HG02798 (cell line): ENCODE measurements at regions not wholly inside any gene's neighbourhood (a gene's known extent, or its start where the extent isn't known, plus 50 kb on each side); places are given as distances from the start of the nearest gene placed in this dataset.
"Not testable (repeated sequence)": the region's sequence is repeated elsewhere in the genome, so short reads cannot be mapped to it uniquely, and the experiment has no call there.

Experiments used
- ATAC-seq: cut with Tn5 transposase; IDR thresholded peaks from one replicate; pipeline ENCODE4 v1.9.1; 2021; ENCODE audit warnings: mild to moderate bottlenecking; ENCODE audit not compliant: unreplicated experiment, poor library complexity

DNA sequence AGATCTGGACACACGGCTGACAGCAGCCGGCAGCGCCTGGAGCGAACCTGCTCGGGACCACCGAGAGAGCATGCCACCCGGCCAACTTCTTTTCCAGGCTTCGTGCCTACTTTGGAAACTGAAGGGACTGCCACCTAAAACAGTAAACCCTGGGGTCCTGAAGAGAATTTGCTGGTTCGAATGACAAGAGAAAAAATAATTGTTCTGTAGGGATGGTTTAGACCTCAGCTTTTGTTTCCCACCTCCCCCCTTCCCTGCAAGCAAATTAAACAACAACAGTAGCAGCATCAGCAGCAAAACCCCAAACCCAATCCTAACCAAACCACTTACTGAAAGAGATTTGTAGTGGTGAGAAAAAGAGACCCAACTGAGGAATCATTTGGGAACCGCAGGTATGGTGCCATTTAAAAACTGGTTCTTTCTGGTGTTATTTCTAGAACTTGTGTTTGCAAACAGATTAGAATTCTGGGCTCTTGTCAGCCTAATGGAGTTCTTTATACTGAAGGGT lies 105.6 kb downstream of the LEPR start:
- ATAC-seq = no peak

DNA sequence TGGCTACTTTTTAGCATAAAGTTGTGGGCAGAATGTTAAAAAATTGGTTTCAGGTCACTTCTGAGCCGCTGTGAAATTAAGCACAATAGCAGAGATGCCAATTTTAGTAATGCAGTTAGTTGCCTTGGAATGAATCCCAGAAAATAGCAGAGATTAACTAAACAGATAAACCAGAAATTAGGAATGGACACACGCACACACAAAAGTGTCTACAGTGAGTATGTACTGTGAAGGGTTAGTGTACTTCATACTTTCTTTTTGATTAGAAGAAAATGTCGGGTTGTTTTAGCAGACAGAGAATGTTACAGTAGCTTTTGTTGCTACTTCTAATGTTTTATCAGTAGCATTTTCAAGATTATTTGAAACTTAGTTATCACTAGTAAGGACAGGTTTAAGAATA lies 106.7 kb downstream of the LEPR start:
- no peak for ATAC-seq

DNA sequence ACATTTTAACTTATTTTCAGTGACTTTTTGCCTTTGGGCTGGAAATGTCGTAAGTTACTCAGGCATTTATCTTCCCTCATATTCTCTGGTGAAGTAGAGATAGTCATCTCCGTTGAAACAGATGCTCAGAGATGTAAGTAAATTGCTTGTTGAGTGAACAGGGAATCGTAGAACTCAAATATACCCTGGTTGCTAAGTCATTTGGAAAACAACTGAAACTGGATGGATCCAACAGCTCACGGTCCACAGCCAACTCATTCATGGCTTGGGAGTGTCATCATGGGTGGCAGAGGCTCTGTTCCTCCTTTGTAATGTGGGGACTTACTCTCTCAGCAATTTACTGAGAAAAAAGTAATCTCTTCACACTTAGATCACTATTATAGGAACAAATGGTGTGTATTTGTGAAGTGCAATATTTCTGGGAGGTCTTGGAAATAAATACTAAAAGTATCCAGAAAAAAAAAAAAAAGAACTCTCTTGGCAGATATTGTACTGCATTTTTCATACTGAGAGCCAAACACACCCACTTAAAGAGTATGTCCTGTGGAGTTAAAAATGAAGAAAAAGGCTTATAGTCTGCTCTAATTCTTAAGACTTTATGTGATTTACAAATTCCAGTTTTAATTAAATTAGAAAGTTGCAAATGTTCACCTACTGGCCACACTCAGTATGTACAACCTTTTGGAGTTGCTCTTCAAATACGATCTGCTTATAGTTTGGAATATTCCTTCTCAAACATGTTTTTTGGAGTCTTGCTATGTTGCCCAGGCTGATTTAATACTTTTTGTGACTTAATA lies 107.4 kb downstream of the LEPR start:
- ATAC-seq = no peak

DNA sequence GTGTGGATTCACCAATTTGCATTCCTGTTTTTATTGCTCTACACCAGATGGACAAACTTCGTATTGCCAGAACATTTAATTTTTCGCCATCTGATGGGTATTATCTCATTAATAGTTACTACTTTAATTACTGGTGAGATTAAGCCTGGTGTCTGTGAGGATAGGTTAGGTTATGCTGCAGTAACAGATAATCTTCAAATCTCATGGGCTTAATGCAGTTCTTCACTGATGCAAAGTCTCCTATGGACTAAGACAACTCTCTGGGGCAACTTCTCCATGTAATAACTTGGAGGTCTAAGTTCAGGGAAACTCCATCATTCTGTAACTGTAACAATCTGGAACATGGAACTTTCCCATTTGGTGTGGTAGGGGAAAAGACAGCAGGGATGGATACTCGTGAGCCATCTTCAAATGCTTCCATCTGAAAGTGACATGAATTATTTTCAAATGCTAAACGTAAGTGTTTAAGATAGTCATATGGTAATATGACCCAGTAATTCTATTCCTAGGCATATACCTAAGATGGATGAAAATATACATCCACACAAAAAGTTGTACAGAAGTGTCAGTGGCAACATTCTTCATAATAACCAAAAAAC lies 111.6 kb downstream of the LEPR start:
- no peak for ATAC-seq

GRCh38 chr1:65535981-65536380 lies 115.5 kb downstream of the LEPR start:
- no peak for ATAC-seq

GRCh38 chr1:65538086-65538485 lies 117.6 kb downstream of the LEPR start:
- ATAC-seq = no peak

DNA sequence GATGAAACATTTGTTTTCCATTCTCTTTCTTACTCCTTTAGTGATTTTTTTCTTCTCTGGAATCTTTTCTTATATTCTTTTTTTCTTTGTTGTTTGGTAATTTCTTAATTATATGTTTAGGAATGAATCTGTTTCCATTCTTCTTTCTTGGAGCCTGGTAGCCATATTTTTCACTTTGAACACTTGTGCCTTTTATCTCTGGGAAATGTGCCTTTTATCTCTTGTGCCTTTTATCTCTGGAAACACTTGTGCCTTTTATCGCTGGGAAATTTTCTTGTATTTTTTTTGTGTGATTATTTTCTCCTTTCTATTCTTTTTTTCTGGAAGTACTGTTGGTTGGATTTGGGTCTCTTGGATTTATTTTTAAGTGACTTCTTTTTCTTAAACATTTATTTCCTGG lies 118.2 kb downstream of the LEPR start:
- no peak for ATAC-seq

GRCh38 chr1:65539266-65540131 lies 119.0 kb downstream of the LEPR start:
- no peak for ATAC-seq

DNA sequence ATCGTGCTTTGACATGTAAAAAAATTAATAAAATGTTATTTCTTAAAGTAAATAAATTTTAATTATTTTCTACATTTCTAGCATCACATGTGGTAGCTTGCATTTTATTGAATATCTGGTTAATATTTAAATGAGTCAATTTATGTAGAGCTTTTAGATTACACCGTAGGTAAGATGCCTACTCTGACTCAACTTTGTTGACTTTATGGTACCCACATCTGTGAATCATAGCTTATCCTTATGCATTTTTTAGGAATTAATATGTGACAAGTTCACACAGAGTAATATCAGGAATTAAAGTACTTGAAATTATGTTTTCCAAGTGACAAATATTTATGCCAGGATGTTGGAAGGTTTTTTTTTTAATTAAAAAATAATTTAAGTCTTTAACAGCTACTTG lies 120.7 kb downstream of the LEPR start:
- ATAC-seq = no peak

GRCh38 chr1:65541865-65542264 lies 121.4 kb downstream of the LEPR start:
- no peak for ATAC-seq

GRCh38 chr1:65542592-65542991 lies 122.1 kb downstream of the LEPR start:
- ATAC-seq = not testable (repeated sequence)

- ATAC-seq = not testable (repeated sequence)
These were observed 130.0 kb downstream of the LEPR start for GRCh38 chr1:65550306-65551010.

DNA sequence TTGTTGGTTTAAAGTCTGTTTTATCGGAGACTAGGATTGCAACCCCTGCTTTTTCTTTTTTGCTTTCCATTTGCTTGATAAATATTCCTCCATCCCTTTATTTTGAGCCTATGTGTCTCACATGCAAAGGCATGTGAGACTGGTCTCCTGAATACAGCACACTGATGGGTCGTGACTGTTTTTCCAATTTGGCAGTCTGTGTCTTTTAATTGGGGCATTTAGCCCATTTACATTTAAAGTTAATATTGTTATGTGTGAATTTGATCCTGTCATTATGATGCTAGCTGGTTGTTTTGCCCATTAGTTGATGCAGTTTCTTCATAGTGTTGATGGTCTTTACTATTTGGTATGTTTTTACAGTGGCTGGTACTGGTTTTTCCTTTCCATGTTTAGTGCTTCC lies 132.0 kb downstream of the LEPR start:
- ATAC-seq = not testable (repeated sequence)

- ATAC-seq = not testable (repeated sequence)
These were observed 133.8 kb downstream of the LEPR start for GRCh38 chr1:65554086-65554764.

DNA sequence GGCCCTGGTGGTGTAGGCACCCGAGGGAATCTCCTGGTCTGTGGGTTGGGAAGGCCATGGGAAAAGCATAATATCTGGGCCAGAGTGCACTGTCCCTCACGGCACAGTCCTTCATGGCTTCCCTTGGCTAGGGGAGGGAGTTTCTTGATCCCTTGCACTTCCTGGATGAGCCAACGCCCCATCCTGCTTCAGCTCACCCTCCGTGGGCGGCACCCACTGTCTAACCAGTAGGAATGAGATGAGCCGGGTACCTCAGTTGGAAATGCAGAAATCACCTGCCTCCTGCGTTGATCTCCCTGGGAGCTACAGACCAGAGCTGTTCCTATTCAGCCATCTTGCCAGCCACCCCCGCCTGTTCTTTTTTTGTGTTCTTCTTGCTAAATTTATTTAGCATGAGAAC lies 134.4 kb downstream of the LEPR start:
- ATAC-seq = no peak

DNA sequence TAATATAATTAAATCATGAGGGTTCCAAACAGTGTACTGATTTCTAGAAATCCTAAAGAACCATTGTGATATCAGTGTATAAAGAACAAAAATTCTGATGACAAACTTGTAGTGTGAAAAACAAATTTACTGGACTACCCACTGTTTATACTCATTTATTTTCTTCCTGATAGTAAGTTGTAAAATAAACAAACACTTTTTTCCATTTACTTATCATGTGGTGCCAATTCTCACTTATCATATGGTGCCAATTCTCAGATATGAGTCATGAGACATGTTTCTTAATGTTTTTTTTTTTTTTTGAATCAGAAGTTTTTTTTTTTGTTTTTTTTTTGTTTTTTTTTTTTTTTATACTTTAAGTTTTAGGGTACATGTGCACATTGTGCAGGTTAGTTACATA lies 137.7 kb downstream of the LEPR start:
- ATAC-seq = no peak

- no peak for ATAC-seq
These were observed 144.0 kb downstream of the LEPR start for GRCh38 chr1:65564493-65564892.

- ATAC-seq = no peak
These were observed 147.8 kb downstream of the LEPR start for GRCh38 chr1:65568285-65568684.

- ATAC-seq = no peak
These were observed 152.4 kb downstream of the LEPR start for GRCh38 chr1:65572701-65573421.
